Stimulated activated CD4-positive, alpha-beta T cell treated with anti-CD3 and anti-CD28 coated beads, Interleukin-15, amount 100 ng/mL, for 48 hours (primary cell): ENCODE measurements at regions not wholly inside any gene's neighbourhood (a gene's known extent, or its start where the extent isn't known, plus 50 kb on each side); places are given as distances from the start of the nearest gene placed in this dataset.

Experiments
- DNase-seq, 2 donors: peaks; one replicate each; pipeline ENCODE4 v3.0.0-alpha.2; 2020; ENCODE audit warnings: low read depth in 2 of 2

- DNase-seq, result no peak
Observed at GRCh38 chr3:104735691-104736090, 631.0 kb upstream of the ALCAM start.

GRCh38 chr3:104738271-104738670 lies 628.4 kb upstream of the ALCAM start:
- DNase-seq, result no peak

DNA sequence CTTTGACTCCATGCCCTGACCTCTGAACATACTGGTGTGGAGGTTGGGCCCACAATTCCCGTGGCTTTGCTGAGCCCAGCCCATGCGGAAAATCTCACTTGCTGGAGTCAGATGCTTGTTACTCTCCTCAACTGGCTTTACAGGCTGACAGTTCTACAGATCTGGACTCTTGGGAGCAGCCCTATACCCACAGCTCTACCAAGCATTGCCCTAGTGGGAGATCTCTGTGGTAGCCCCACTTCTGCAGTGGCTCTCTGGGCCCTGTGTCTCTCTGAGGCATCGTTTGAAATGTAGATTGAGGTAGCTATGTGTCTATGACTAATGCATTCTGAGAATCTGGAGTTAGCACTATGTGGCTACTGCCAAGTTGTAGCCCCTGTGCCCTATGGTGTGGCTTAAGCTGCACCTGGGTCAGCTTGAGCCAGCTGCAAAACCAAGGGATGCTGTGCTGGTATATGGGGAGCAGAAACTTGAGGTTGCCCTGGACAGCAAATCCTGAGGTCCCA lies 625.8 kb upstream of the ALCAM start:
- DNase-seq, result no peak

DNA sequence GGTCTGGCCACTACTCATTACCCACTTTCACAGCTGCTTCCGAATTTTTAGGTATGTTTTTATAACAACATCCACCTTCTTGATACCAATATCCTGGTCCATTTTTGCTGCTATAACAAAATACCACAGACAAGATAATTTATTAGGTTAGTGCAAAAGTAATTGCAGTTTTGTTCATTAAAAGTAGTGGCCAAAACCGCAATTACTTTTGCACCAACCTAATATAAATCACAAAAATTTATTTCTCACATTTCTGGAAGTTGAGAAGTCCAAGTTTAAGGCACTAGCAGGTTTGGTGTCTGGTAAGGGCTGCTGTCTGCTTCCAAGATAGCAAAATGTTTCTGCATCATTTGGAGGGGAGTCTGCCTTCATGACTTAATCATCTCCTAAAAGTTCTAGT lies 624.7 kb upstream of the ALCAM start:
- DNase-seq, result no peak

DNA sequence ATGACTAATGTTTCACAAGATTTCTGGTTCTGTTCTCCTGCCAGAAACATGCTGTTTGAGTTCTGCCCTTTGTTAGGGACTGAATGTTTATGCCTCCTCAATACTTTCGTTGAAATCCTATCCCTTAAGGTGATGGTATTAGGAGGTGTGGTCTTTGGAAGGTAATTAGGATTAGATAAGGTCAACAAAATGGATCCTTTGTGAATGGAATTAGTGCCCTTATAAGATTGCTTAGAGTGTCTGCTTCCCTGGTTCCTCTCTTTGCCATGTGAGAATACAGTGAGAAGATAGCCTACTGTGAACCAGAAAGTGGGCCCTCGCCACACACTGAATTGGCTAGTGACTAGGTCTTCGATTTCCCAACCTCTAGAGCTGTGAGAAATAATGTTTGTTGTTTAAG lies 621.4 kb upstream of the ALCAM start:
- DNase-seq, result no peak

DNA sequence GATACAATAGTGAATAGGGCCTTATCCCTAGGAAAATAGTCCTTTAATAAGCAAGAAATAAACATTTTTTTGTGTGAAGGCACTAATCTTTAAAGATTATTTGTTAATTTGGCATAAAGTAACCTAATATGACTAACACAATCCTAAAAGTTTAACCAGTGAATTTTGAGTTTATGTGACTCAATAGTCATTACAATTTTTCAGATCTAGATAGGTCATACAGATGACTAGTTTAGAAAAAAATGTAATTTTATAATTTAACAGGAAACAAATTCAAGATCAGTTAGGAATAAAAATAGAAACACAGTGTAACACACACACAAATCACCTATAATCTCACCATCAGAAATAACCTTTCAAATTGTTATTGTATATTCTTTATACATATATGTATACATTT lies 620.7 kb upstream of the ALCAM start:
- no peak for DNase-seq

GRCh38 chr3:104750581-104750980 lies 616.1 kb upstream of the ALCAM start:
- DNase-seq, result no peak

DNA sequence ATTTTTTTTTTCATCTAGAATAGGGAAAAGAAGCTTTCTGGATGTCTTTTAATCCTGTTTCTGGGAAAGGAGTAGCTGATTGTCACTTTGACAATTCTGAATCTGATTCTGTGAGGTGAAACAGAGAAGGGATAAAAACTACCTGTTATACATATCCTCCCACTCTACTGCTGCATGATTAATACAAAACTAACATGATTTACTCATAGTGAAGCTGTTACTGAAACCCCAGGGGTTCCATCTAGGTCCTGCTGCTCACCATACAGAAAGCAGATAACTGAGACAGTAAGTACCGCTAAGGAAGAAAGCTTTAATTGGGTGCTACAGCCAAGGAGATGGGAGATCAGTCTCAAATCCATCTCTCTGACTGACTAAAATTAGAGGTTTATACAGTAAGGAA lies 610.9 kb upstream of the ALCAM start:
- no peak for DNase-seq

- no peak for DNase-seq
Observed at GRCh38 chr3:104763007-104763406, 603.7 kb upstream of the ALCAM start.

DNA sequence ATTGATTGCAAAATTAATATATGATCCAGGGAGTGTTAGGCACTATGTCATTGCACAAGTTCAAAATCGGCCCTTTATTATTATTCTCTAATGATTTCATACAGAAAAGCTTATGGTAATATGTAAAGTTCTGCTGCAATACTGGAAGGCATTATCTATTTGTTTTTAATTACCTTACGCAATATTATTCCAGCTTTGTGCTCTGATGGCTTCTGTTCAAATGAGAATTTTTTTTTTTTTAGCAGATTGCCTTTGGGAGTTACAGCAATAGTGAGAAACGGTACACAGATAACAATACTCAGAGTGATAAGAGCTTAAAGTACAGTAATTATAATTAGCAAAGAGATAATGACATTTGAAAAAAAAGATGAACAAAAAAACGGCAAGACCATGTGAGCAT lies 602.2 kb upstream of the ALCAM start:
- DNase-seq, result no peak

GRCh38 chr3:104768886-104769285 lies 597.8 kb upstream of the ALCAM start:
- DNase-seq, result no peak

DNA sequence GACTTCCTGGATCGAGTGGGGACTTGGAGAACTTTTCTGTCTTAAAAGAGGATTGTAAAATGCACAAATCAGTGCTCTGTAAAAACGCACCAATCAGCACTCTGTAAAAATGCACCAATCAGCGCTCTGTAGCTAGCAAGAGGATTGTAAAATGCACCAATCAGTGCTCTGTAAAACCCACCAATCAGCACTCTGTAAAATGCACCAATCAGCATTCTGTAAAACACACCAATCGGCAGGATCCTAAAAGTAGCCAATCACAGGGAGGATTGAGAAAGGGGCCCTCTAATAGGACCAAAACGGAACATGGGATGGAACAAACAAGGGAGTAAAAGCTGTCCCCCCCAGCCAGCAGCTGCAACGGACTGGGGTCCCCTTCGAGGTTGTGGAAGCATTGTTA lies 587.4 kb upstream of the ALCAM start:
- no peak for DNase-seq

- no peak for DNase-seq
Observed at GRCh38 chr3:104781112-104781511, 585.6 kb upstream of the ALCAM start.

DNA sequence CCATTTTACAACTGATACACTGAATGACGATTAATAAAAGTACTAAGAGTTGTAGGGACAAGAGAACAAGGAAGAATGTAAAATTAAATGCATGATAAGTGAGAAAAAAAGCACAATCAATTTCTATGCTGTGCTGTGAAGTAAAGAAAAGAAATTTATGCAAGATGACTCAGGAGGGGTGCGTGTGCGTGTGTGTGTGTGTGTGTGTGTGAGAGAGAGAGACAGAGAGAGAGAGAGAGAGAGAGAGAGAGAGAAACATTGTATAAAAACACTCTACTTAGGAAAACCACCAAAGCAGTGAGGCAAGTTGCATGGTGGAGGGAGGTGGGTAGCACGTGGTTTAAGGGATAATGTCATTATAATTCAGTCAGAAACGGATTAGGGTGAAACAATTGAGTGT lies 580.8 kb upstream of the ALCAM start:
- no peak for DNase-seq

DNA sequence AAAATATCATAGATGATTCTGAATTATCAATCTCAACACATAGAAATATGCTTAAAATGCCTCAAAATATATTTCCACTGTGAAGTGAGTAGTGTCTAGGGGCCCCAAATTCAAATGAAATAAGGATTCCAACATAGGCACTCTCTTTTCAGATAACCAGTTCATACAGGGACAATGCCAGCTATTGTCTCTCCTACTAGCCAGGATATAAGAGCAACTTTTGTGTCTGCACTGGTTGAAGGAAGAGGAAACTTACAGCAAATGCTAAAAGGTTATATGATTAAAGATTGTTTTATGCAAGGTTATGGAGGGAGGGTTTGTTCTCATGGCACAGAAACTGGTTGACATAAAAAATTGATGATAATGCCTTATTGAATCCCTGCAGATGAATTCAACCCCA lies 579.4 kb upstream of the ALCAM start:
- no peak for DNase-seq

DNA sequence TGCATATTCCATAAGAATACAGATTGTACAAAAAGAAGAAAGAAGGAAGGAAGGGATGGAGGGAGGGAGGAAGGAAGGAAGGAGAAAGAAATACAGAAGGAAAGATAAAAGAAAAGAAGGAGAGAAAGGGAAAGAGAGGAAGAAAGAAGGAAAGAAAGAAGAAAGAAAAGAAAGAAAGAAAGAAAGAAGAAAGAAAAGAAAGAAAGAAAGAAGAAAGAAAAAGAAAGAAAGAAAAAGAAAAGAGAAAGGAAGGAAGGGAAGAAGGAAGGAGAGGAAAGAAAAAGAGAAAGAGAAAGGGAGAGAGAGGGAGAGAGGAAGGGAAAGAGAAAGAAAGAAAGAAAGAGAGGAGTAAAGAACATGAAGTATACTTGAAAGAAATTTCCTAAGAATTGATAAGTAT lies 577.9 kb upstream of the ALCAM start:
- DNase-seq, result no peak

DNA sequence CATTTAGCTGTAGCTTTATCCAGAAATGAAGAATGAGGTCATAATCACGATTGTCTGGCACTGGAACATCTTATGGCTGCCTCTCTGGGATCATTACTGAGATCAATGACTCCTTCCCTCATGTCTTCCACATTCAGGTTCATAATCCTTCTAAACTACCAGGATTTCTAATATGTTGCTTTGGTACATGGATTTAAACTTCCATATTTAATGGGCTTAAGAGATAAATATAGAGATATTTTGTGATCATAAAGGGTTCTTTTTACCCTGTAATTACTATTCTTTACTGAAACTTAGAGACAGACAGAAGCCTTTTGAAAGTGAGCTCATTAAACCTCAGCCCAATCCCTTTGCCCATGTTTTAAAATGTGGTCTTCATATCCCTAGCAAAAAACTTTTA lies 575.4 kb upstream of the ALCAM start:
- DNase-seq, result no peak

DNA sequence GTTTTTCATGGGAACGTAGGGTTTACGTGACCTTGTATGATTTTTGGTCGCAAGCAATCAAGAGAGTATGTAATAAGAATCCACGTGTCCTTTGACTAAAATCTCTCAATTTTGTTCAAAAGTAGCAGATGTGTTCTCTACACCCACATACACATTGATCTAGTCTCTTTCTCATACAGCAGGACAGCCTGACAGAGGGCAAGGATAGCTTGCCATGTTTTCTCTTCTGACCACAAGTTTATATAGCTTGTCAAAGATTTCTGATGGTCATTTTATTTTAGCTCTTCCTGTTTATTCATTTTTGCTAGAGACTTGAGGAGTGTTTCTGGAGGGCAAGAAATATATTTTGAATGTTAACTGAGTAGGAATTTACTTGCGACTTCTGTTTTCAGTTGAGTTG lies 570.2 kb upstream of the ALCAM start:
- DNase-seq, result no peak

DNA sequence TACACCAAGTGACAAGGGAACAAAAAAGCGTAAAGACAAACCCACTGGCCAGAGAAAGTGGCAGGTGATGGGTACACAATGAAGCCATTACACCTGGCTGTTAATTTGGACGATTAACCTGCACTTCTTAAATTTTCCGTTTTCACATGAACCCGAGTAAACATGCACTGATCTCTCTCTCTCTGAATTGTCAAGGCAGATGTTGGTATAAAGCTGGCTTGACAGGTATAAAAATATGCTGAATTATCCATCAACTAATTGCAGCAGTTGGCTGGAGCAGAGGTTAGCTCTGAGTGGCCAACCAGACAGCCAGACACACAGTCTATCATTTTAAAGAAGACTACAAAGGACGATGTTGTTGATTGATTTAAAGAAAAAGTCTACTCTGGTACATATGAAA lies 561.7 kb upstream of the ALCAM start:
- no peak for DNase-seq

DNA sequence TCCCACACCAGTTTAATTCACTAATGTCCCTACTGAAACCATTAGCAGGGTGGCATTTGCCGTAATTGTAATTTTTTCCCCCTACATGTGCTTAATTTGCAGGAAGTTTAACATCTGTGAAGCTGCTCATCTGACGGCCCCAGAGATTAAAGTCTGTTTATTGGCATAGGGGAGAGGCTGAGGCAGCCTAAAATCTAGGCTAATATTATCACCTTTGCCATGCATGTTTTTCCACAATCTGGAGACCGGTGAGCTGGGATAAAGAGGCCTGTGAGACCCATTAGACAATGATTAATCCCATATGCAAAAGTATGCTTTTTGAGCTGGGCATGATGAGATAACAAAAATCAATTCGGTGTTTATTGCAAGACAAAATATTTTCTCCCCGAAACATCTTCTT lies 561.2 kb upstream of the ALCAM start:
- no peak for DNase-seq

- no peak for DNase-seq
Observed at GRCh38 chr3:104810896-104811295, 555.8 kb upstream of the ALCAM start.

DNA sequence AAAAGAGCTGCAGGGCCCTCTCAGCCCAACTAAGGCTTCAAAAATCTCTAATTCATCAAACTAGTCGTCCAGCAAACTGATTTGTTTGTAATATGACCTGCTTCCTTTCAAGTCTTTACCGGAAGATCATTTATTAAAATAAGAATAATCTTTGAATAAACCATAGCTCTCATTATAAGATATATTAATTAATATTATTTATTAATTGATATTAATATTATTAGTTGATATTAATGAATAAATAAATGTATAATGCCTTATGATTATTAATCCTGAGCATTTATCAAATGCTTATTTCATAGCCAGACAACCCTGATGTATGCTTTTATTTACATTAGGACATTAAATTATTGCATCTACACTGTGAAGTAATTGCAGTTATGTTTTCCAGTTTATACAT lies 550.7 kb upstream of the ALCAM start:
- no peak for DNase-seq

- no peak for DNase-seq
Observed at GRCh38 chr3:104816716-104817115, 550.0 kb upstream of the ALCAM start.

DNA sequence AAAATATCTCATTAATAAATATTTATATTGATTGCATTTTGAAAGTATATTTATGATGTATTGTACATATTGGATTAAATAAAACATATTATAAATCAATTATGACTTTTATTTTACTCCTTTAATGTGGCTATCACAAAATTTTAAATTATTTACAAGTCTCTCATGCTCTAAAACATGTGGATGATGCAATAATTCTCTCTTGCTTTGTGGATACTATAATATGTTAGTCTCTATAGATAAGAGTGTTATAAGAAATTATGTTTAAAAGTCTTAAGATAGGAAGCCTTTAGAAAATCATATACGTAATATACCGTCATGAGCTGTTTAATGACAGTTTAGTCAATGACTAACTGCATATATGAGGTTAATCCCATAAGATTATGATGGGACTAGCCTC lies 547.4 kb upstream of the ALCAM start:
- DNase-seq, result no peak

GRCh38 chr3:104820959-104821358 lies 545.8 kb upstream of the ALCAM start:
- no peak for DNase-seq
